ENCODE measurements at regions not wholly inside any gene's neighbourhood (a gene's known extent, or its start where the extent isn't known, plus 50 kb on each side); places are given as distances from the start of the nearest gene placed in this dataset.
A peak's percentile ranks its signal among the peaks of the same experiment; 100 is the strongest.

GRCh38 chr1:195791796-195792195 lies 816.4 kb downstream of the KCNT2 start:
- no peaks in the 10 kb centered on the region for H3K27me3 Mint-ChIP-seq (ENCODE audit: low read depth)
- H3K4me3 Mint-ChIP-seq: no peak overlapping the region
- TF ChIP-seq CTCF (IDR thresholded peaks at IDR 0.05; ENCODE audit: unreplicated experiment in 3 of 3): no peak
- no peaks in the 10 kb centered on the region for H3K36me3 Mint-ChIP-seq (ENCODE audit: low read depth)
- H3K4me1 Mint-ChIP-seq: peaks cover 7% of the 10 kb centered on the region
- H3K27ac Mint-ChIP-seq: no peak overlapping the region
- H3K9me3 Mint-ChIP-seq: no peaks in the 10 kb centered on the region

GRCh38 chr1:195790514-195791168 lies 817.6 kb downstream of the KCNT2 start:
- Mint-ChIP-seq H3K4me1 (peaks cover 7% of the 10 kb centered on the region), H3K9me3 (no peaks in the 10 kb centered on the region), H3K36me3 (ENCODE audit: low read depth) (no peaks in the 10 kb centered on the region), H3K4me3 (no peak overlapping the region), H3K27ac (no peak overlapping the region), H3K27me3 (ENCODE audit: low read depth) (no peaks in the 10 kb centered on the region)
- TF ChIP-seq CTCF (IDR thresholded peaks at IDR 0.05; ENCODE audit: unreplicated experiment in 3 of 3): no peak

- no peak for TF ChIP-seq CTCF (IDR thresholded peaks at IDR 0.05; ENCODE audit: unreplicated experiment in 3 of 3)
- no peaks in the 10 kb centered on the region for H3K27me3 Mint-ChIP-seq (ENCODE audit: low read depth)
- H3K9me3 Mint-ChIP-seq: no peaks in the 10 kb centered on the region
- no peaks in the 10 kb centered on the region for H3K36me3 Mint-ChIP-seq (ENCODE audit: low read depth)
- H3K27ac Mint-ChIP-seq: peak overlapping the region in 2 of 3 experiments; percentile 30 to 48
- peaks cover 7% of the 10 kb centered on the region for H3K4me1 Mint-ChIP-seq
- H3K4me3 Mint-ChIP-seq: no peak overlapping the region
Measured at GRCh38 chr1:195789321-195789720, 818.9 kb downstream of the KCNT2 start.

- no peak overlapping the region for H3K4me3 Mint-ChIP-seq
- H3K27ac Mint-ChIP-seq: no peak overlapping the region
- peaks cover 7% of the 10 kb centered on the region for H3K4me1 Mint-ChIP-seq
- H3K36me3 Mint-ChIP-seq (ENCODE audit: low read depth): no peaks in the 10 kb centered on the region
- no peaks in the 10 kb centered on the region for H3K9me3 Mint-ChIP-seq
- no peaks in the 10 kb centered on the region for H3K27me3 Mint-ChIP-seq (ENCODE audit: low read depth)
- TF ChIP-seq CTCF (IDR thresholded peaks at IDR 0.05; ENCODE audit: unreplicated experiment in 3 of 3): no peak
Measured at GRCh38 chr1:195788721-195789120, 819.5 kb downstream of the KCNT2 start.

GRCh38 chr1:195785830-195786229 lies 822.4 kb downstream of the KCNT2 start:
- H3K4me1 Mint-ChIP-seq: peaks cover 7% of the 10 kb centered on the region
- H3K36me3 Mint-ChIP-seq (ENCODE audit: low read depth): no peaks in the 10 kb centered on the region
- H3K9me3 Mint-ChIP-seq: no peaks in the 10 kb centered on the region
- H3K4me3 Mint-ChIP-seq: no peak overlapping the region
- no peak overlapping the region for H3K27ac Mint-ChIP-seq
- TF ChIP-seq CTCF (IDR thresholded peaks at IDR 0.05; ENCODE audit: unreplicated experiment in 3 of 3): no peak
- no peaks in the 10 kb centered on the region for H3K27me3 Mint-ChIP-seq (ENCODE audit: low read depth)

- no peak for TF ChIP-seq CTCF (IDR thresholded peaks at IDR 0.05; ENCODE audit: unreplicated experiment in 3 of 3)
- Mint-ChIP-seq H3K9me3 (no peaks in the 10 kb centered on the region), H3K27ac (no peak overlapping the region), H3K27me3 (ENCODE audit: low read depth) (no peaks in the 10 kb centered on the region), H3K36me3 (ENCODE audit: low read depth) (no peaks in the 10 kb centered on the region), H3K4me3 (no peak overlapping the region), H3K4me1 (no peaks in the 10 kb centered on the region)
Measured at GRCh38 chr1:195773931-195774330, 834.3 kb downstream of the KCNT2 start.
